ENCODE measurements at regions not wholly inside any gene's neighbourhood (a gene's known extent, or its start where the extent isn't known, plus 50 kb on each side); places are given as distances from the start of the nearest gene placed in this dataset.

GRCh38 chr1:87202451-87202850, 126.2 kb upstream of the LMO4 start:
- H3K9me2 ChIP-seq (ENCODE audit: insufficient read depth) = no peaks in the 10 kb centered on the region
- no peak overlapping the region for H2AFZ ChIP-seq
- peaks cover 29% of the 10 kb centered on the region for H3F3A ChIP-seq (ENCODE audit: insufficient read depth, low read depth)
- ChIA-PET CTCF (no interaction called here), POLR2A (ENCODE audit: unreplicated experiment) (interaction anchor here (0.7 kb wide), 1 partner anchor 40 kb away, joined by 6 read pairs; no protein-coding TSS in a partner anchor)
- H3K27ac ChIP-seq = no peak overlapping the region
- no peak overlapping the region for H3K4me2 ChIP-seq
- no peaks in the 10 kb centered on the region for H3K9me3 ChIP-seq (ENCODE audit: insufficient read depth, low read depth)
- H3K79me2 ChIP-seq (ENCODE audit: low read depth) = no peaks in the 10 kb centered on the region
- H3K4me1 ChIP-seq (replicated peaks; ENCODE audit: insufficient read depth) = peaks cover 50% of the 10 kb centered on the region
- intact Hi-C loops (cut with micrococcal nuclease; ENCODE audit: unreplicated experiment) = no loop called here
- no peaks in the 10 kb centered on the region for H3K36me3 ChIP-seq (ENCODE audit: low read depth)
- H3K27me3 ChIP-seq (ENCODE audit: insufficient read depth, low read depth) = no peaks in the 10 kb centered on the region
- H4K20me1 ChIP-seq (ENCODE audit: insufficient read depth) = no peaks in the 10 kb centered on the region
- no peak for TF ChIP-seq CTCF (conservative IDR thresholded peaks at IDR 0.05)
- TF ChIP-seq EZH2 (IDR thresholded peaks at IDR 0.05; ENCODE audit: low read depth) = no peak
- DNase-seq = no peak
- H3K4me3 ChIP-seq = no peak overlapping the region
- BruUV-seq (replicated peaks) = no TSS peak

GRCh38 chr1:87202922-87203655, 125.6 kb upstream of the LMO4 start:
- no peak overlapping the region for H3K4me3 ChIP-seq
- H4K20me1 ChIP-seq (ENCODE audit: insufficient read depth) = no peaks in the 10 kb centered on the region
- peak overlapping the region; percentile 50; the same call in 1 of the 2 replicates for H3K4me2 ChIP-seq
- peak overlapping the region; percentile 70; the same call in 1 of the 2 replicates for H3K27ac ChIP-seq
- POLR2A ChIA-PET (ENCODE audit: unreplicated experiment) = interaction anchor here (0.7 kb wide), 1 partner anchor 39 kb away, joined by 6 read pairs; no protein-coding TSS in a partner anchor
- no peak for DNase-seq
- no peaks in the 10 kb centered on the region for H3K27me3 ChIP-seq (ENCODE audit: insufficient read depth, low read depth)
- no peaks in the 10 kb centered on the region for H3K79me2 ChIP-seq (ENCODE audit: low read depth)
- intact Hi-C loops (cut with micrococcal nuclease; ENCODE audit: unreplicated experiment) = no loop called here
- H3K9me3 ChIP-seq (ENCODE audit: insufficient read depth, low read depth) = no peaks in the 10 kb centered on the region
- H3K4me1 ChIP-seq (replicated peaks; ENCODE audit: insufficient read depth) = peaks cover 50% of the 10 kb centered on the region
- CTCF ChIA-PET = no interaction called here
- H3F3A ChIP-seq (ENCODE audit: insufficient read depth, low read depth) = peaks cover 29% of the 10 kb centered on the region
- H3K36me3 ChIP-seq (ENCODE audit: low read depth) = no peaks in the 10 kb centered on the region
- H3K9me2 ChIP-seq (ENCODE audit: insufficient read depth) = no peaks in the 10 kb centered on the region
- H2AFZ ChIP-seq = no peak overlapping the region
- TF ChIP-seq CTCF (conservative IDR thresholded peaks at IDR 0.05) (no peak), EZH2 (IDR thresholded peaks at IDR 0.05; ENCODE audit: low read depth) (no peak)
- BruUV-seq (replicated peaks) = no TSS peak

GRCh38 chr1:87203904-87204303, 124.8 kb upstream of the LMO4 start:
- H2AFZ ChIP-seq = peak overlapping the region; percentile 59
- H4K20me1 ChIP-seq (ENCODE audit: insufficient read depth) = no peaks in the 10 kb centered on the region
- BruUV-seq (replicated peaks) = no TSS peak
- DNase-seq = peak in 1 of 2 experiments; percentile 79
- TF ChIP-seq EZH2 (IDR thresholded peaks at IDR 0.05; ENCODE audit: low read depth) = no peak
- TF ChIP-seq CTCF (conservative IDR thresholded peaks at IDR 0.05) = no peak
- peak overlapping the region; percentile 70 for H3K27ac ChIP-seq
- POLR2A ChIA-PET (ENCODE audit: unreplicated experiment) = no interaction called here
- peaks cover 50% of the 10 kb centered on the region for H3K4me1 ChIP-seq (replicated peaks; ENCODE audit: insufficient read depth)
- CTCF ChIA-PET = no interaction called here
- H3K79me2 ChIP-seq (ENCODE audit: low read depth) = no peaks in the 10 kb centered on the region
- H3K4me2 ChIP-seq = peak overlapping the region; percentile 50
- intact Hi-C loops (cut with micrococcal nuclease; ENCODE audit: unreplicated experiment) = loop anchor here (2.0 kb wide), 1 partner anchor 35 kb away; no protein-coding TSS in a partner anchor
- no peaks in the 10 kb centered on the region for H3K36me3 ChIP-seq (ENCODE audit: low read depth)
- H3K9me3 ChIP-seq (ENCODE audit: insufficient read depth, low read depth) = no peaks in the 10 kb centered on the region
- no peak overlapping the region for H3K4me3 ChIP-seq
- H3F3A ChIP-seq (ENCODE audit: insufficient read depth, low read depth) = peaks cover 29% of the 10 kb centered on the region
- no peaks in the 10 kb centered on the region for H3K9me2 ChIP-seq (ENCODE audit: insufficient read depth)
- H3K27me3 ChIP-seq (ENCODE audit: insufficient read depth, low read depth) = no peaks in the 10 kb centered on the region
